Breast epithelium (tissue), 3 donors: ENCODE measurements at regions not wholly inside any gene's neighbourhood (a gene's known extent, or its start where the extent isn't known, plus 50 kb on each side); places are given as distances from the start of the nearest gene placed in this dataset.

Experiments used
- CTCF ChIP-seq, 3 donors: fragments of 450-650 bp; IDR thresholded peaks; one replicate each; pipeline ENCODE4 v1.5.1; 2016 to 2017; ENCODE audit warnings: antibody characterized with exemption in 3 of 3, mild to moderate bottlenecking in 3 of 3, moderate library complexity in 3 of 3
- POLR2A ChIP-seq: fragments of 450-650 bp; IDR thresholded peaks from one replicate; pipeline ENCODE4 v1.6.1; 2016; ENCODE audit warnings: antibody characterized with exemption, mild to moderate bottlenecking, moderate library complexity

DNA sequence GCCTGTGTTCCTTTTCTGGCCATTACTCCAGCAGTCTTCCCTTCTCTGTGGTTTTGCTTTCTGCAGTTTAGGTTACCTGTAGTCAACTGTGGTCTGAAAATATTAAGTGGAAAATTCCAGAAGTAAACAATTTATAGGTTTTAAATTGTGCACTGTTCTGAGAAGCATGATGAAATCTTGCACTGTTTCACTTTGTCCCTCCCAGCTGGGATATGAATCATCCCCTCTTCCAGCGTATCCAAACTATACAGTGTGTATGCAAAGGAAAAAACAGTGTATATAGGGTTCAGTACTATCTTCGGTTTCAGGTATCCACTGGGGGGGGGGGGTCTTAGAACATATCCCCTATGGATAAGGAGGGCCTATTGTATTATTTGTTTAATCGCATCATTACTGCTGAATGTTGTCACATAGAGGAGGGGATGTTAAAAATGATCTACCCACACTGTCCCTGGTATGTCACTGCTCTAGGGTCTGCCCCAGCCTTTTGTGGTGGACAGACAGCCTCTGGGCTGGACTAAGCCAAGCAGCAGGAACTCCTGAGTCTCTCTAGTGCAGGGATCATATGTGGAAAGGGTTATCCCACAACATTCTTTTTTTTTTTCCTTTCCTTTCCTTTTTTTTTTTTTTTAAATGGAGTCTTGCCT, 109.1 kb upstream of the MAX start:
- no peak for TF ChIP-seq CTCF (IDR thresholded peaks at IDR 0.05)
- no peak for TF ChIP-seq POLR2A
